Loucy (cell line): ENCODE measurements at regions not wholly inside any gene's neighbourhood (a gene's known extent, or its start where the extent isn't known, plus 50 kb on each side); places are given as distances from the start of the nearest gene placed in this dataset.
"Not testable (repeated sequence)": the region's sequence is repeated elsewhere in the genome, so short reads cannot be mapped to it uniquely, and the experiment has no call there.

ENCODE experiments used
- H2AFZ ChIP-seq: fragments of 200-600 bp; sonication (generic); 2 replicates; pipeline ENCODE4 v1.6.0; 2016; ENCODE audit warnings: antibody characterized with exemption, mild to moderate bottlenecking, low read length, moderate library complexity
- H3F3A ChIP-seq: fragments of 200-600 bp; 2 replicates; pipeline ENCODE4 v1.6.0; 2016; ENCODE audit warnings: antibody characterized with exemption, low read depth, mild to moderate bottlenecking
- H3K27me3 ChIP-seq: fragments of 200-600 bp; sonication (generic); 2 replicates; pipeline ENCODE4 v1.6.1; 2014; ENCODE audit warnings: low read length, mild to moderate bottlenecking; ENCODE audit not compliant: insufficient read depth, poor library complexity, severe bottlenecking
- H3K36me3 ChIP-seq: fragments of 200-600 bp; sonication (generic); 2 replicates; pipeline ENCODE4 v1.6.1; 2016; ENCODE audit warnings: low read length; ENCODE audit not compliant: insufficient read depth
- H3K4me1 ChIP-seq: fragments of 200-600 bp; sonication (generic); 2 replicates; pipeline ENCODE4 v1.5.1; 2014; ENCODE audit warnings: low read length, mild to moderate bottlenecking; ENCODE audit not compliant: insufficient read depth, poor library complexity, severe bottlenecking
- H3K4me2 ChIP-seq: fragments of 200-600 bp; sonication (generic); 2 replicates; pipeline ENCODE4 v1.6.0; 2014; ENCODE audit warnings: antibody characterized with exemption, low read length, low read depth, mild to moderate bottlenecking; ENCODE audit not compliant: poor library complexity, severe bottlenecking
- H3K4me3 ChIP-seq: fragments of 200-600 bp; sonication (generic); 2 replicates; pipeline ENCODE4 v1.5.1; 2014; ENCODE audit warnings: low read length, mild to moderate bottlenecking, mixed read lengths; ENCODE audit not compliant: poor library complexity, severe bottlenecking
- H3K79me2 ChIP-seq: fragments of 200-600 bp; sonication (generic); 2 replicates; pipeline ENCODE4 v1.6.1; 2014; ENCODE audit warnings: low read length; ENCODE audit not compliant: insufficient read depth
- H3K9ac ChIP-seq: fragments of 200-600 bp; sonication (generic); 2 replicates; pipeline ENCODE4 v1.6.0; 2014; ENCODE audit warnings: mild to moderate bottlenecking, low read depth, low read length, moderate library complexity; ENCODE audit not compliant: poor library complexity, severe bottlenecking
- H3K9me2 ChIP-seq: fragments of 200-600 bp; sonication (generic); replicated peaks from 2 replicates; pipeline ENCODE4 v1.6.1; 2016; ENCODE audit warnings: low read depth, low read length, mixed read lengths
- H3K9me3 ChIP-seq: fragments of 200-600 bp; sonication (generic); 2 replicates; pipeline ENCODE4 v1.6.1; 2014; ENCODE audit warnings: mild to moderate bottlenecking, antibody characterized with exemption, low read length, low read depth; ENCODE audit not compliant: insufficient read depth
- H4K20me1 ChIP-seq: fragments of 200-600 bp; sonication (generic); 2 replicates; pipeline ENCODE4 v1.6.0; 2014; ENCODE audit warnings: antibody characterized with exemption, low read length, mild to moderate bottlenecking; ENCODE audit not compliant: insufficient read depth, poor library complexity, severe bottlenecking
- EZH2phosphoT487 ChIP-seq: fragments of 200-600 bp; IDR thresholded peaks from 2 replicates; pipeline ENCODE4 v1.6.1; 2018; ENCODE audit warnings: antibody characterized with exemption, mild to moderate bottlenecking, moderate library complexity, borderline replicate concordance
- TF ChIP-seq, protein P1 (sequence below): fragments of 200-600 bp; sonication (generic); conservative IDR thresholded peaks from 2 replicates; pipeline ENCODE4 v1.5.1; 2014; ENCODE audit warnings: mild to moderate bottlenecking, antibody characterized with exemption, low read length

DNA sequence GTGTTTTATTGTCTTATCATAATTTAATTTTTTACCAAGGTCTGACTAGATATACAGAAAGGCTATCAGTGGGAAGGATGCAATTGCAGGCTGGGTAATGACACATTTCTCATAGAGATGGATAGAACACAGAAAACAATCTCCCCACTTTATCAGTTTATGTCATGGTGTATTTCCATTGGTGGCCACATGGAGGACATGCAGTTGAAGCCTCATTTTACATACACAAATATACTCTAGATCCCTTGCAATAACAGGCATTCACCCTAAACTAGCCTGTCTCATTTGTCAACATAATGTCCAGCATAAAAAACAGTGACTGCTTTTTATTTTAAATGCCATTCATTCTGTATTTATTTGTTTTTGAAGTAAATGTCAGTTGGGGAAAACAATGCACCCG is 526.3 kb downstream of the GABRG2 start:
- H3K4me3 ChIP-seq = no peak overlapping the region
- no peaks in the 10 kb centered on the region for H3K9me2 ChIP-seq
- H3K4me2 ChIP-seq = no peak overlapping the region
- H3K27me3 ChIP-seq = no peaks in the 10 kb centered on the region
- TF ChIP-seq, protein P1, sequence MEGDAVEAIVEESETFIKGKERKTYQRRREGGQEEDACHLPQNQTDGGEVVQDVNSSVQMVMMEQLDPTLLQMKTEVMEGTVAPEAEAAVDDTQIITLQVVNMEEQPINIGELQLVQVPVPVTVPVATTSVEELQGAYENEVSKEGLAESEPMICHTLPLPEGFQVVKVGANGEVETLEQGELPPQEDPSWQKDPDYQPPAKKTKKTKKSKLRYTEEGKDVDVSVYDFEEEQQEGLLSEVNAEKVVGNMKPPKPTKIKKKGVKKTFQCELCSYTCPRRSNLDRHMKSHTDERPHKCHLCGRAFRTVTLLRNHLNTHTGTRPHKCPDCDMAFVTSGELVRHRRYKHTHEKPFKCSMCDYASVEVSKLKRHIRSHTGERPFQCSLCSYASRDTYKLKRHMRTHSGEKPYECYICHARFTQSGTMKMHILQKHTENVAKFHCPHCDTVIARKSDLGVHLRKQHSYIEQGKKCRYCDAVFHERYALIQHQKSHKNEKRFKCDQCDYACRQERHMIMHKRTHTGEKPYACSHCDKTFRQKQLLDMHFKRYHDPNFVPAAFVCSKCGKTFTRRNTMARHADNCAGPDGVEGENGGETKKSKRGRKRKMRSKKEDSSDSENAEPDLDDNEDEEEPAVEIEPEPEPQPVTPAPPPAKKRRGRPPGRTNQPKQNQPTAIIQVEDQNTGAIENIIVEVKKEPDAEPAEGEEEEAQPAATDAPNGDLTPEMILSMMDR = peak; percentile 34; the same call in 1 of the 2 replicates
- no peak for TF ChIP-seq EZH2phosphoT487
- no peaks in the 10 kb centered on the region for H3K36me3 ChIP-seq
- no peaks in the 10 kb centered on the region for H3K9me3 ChIP-seq
- H3K4me1 ChIP-seq = no peaks in the 10 kb centered on the region
- H4K20me1 ChIP-seq = no peaks in the 10 kb centered on the region
- no peaks in the 10 kb centered on the region for H3F3A ChIP-seq
- no peak overlapping the region for H3K9ac ChIP-seq
- H3K79me2 ChIP-seq = no peaks in the 10 kb centered on the region
- no peak overlapping the region for H2AFZ ChIP-seq

DNA sequence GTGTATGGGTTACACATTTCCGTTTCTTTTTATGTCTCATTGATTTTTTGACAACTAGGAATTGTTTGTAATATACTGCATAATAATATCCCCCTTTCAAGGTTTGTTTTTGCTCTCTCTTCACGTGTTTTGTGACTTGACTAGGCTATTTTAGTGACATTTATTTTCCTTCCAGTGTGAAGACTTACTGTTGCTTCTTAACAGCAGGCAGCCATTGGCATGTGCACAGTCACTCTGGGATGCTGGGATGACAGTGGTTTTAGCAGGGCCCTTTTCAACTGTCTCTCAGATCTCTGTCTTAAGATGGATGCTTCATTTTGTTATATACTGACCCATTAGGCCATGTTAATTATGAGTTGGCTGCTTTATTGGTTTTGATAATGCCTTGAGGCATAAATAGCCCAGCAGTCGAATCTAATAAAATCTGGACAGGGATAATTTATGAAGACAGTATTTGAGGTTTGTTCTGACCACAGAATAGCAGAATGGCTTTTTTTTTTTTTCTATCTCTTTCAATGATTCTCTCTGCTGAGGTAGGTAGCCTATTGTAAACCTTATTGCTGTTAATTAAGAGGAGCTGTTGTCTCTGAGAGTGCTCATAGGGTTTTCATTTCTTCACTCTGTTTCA is 536.0 kb downstream of the GABRG2 start:
- H3K4me3 ChIP-seq = no peak overlapping the region
- TF ChIP-seq, protein P1 = no peak
- TF ChIP-seq EZH2phosphoT487 = no peak

DNA sequence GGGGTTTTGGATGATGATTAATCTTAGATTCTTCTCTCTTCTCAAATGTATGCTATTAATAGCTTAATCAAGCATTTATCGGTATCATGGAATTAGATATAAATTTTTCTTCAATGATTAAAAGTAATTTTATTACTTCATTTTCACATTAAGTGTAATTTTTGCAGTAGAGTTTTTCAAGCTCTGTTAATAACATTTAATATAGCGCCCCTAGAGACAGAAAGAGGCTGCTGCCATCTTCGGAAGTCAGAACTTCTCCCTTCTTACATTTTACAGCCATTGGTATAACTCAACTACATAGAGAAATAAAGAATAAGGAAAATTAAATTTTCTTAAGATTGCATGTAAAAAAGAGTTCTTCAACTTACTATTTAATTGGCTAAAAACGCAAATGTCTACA is 540.3 kb downstream of the GABRG2 start:
- Histone ChIP-seq H3K9me2 (no peaks in the 10 kb centered on the region), H3K4me1 (no peaks in the 10 kb centered on the region), H2AFZ (no peak overlapping the region), H3K27me3 (no peaks in the 10 kb centered on the region), H3K4me3 (no peak overlapping the region), H3F3A (no peaks in the 10 kb centered on the region), H3K9ac (no peak overlapping the region), H3K79me2 (no peaks in the 10 kb centered on the region), H3K4me2 (no peak overlapping the region), H3K36me3 (no peaks in the 10 kb centered on the region), H3K9me3 (no peaks in the 10 kb centered on the region), H4K20me1 (no peaks in the 10 kb centered on the region)
- no peak for TF ChIP-seq EZH2phosphoT487
- TF ChIP-seq, protein P1 = no peak; the same call in 1 of the 2 replicates

More for the DNA sequence above, 536.0 kb downstream of the GABRG2 start:
- Histone ChIP-seq H3K79me2 (no peaks in the 10 kb centered on the region), H3K4me2 (no peak overlapping the region), H3K9ac (no peak overlapping the region), H3K4me1 (no peaks in the 10 kb centered on the region), H4K20me1 (no peaks in the 10 kb centered on the region), H2AFZ (no peak overlapping the region), H3F3A (no peaks in the 10 kb centered on the region), H3K9me2 (no peaks in the 10 kb centered on the region), H3K36me3 (no peaks in the 10 kb centered on the region), H3K27me3 (no peaks in the 10 kb centered on the region), H3K9me3 (no peaks in the 10 kb centered on the region)

DNA sequence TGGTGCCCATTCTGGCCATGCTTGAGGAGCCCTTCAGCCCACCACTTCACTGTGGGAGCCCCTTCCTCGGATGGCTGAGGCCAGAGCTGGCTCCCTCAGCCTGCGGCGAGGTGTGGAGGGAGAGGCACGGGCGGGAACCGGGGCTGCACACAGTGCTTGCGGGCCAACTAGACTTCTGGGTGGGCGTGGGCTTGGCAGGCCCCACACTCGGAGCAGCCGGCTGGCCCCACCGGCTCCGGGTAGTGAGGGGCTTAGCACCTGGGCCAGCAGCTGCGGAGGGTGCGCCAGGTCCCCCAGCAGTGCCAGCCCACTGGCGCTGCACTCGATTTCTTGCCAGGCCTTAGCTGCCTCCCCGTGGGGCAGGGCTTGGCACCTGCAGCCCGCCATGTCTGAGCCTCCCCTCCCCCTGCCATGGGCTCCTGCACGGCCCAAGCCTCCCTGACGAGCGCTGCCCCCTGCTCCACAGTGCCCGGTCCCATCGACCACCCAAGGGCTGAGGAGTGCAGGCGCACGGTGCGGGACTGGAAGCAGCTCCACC is 554.2 kb downstream of the GABRG2 start:
- H3K9me2 ChIP-seq, H3K27me3 ChIP-seq, H3K36me3 ChIP-seq, H3F3A ChIP-seq, H3K4me3 ChIP-seq, H4K20me1 ChIP-seq, H3K4me2 ChIP-seq, H2AFZ ChIP-seq, H3K4me1 ChIP-seq, H3K79me2 ChIP-seq, H3K9me3 ChIP-seq, H3K9ac ChIP-seq: not testable (repeated sequence)
